NCI-H2081 (cell line): ENCODE measurements at regions not wholly inside any gene's neighbourhood (a gene's known extent, or its start where the extent isn't known, plus 50 kb on each side); places are given as distances from the start of the nearest gene placed in this dataset.

Experiments
- DNase-seq, 2 experiments: peaks; one replicate each; lab custom pipeline; 2025; lab: John Stamatoyannopoulos, UW

DNA sequence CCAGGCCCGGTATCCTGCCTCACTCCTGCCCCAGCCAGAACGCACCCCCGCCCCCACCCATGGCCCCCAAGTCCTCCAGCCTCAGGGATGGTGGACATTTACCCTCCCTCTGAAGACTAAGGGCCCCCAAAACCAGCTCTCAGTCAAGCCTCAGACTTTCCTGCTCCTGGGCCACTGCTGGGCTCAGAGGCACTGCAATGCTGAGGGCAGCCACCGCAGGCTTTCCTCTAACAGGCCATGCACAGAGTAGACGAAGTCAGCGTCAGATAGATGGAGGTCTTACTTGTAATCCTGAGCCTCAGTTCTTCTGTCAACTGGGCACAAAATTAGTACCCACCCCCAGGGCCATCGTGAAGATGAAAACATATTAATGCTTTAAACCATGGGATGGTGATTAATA, 92.6 kb downstream of the TTC32 start:
- no peak for DNase-seq

- no peak for DNase-seq
Measured at GRCh38 chr2:19807866-19808265, 93.9 kb downstream of the TTC32 start.

GRCh38 chr2:19807346-19807745, 94.4 kb downstream of the TTC32 start:
- no peak for DNase-seq

GRCh38 chr2:19806591-19806990, 95.2 kb downstream of the TTC32 start:
- no peak for DNase-seq

DNA sequence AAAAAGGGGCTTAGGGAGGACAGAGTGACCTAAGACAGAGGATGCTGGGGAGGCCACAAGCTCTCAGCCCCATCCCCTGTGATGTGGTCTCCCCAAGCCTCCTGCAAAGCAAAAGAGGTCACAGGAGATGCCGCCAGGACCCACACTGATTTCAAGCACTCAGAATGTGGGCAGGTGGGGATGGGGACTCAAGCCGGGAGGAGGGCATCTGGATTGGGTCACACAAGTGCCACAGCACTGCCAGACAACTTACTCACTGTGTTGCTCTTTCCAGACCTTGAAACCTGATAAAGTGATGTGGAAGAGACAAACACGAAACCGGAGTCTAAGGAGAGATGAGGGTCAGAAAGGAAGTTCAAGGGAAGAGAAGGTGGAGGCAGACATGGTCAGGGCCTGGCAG, 95.7 kb downstream of the TTC32 start:
- DNase-seq, result no peak

- DNase-seq, result no peak
Measured at GRCh38 chr2:19805266-19805665, 96.5 kb downstream of the TTC32 start.

DNA sequence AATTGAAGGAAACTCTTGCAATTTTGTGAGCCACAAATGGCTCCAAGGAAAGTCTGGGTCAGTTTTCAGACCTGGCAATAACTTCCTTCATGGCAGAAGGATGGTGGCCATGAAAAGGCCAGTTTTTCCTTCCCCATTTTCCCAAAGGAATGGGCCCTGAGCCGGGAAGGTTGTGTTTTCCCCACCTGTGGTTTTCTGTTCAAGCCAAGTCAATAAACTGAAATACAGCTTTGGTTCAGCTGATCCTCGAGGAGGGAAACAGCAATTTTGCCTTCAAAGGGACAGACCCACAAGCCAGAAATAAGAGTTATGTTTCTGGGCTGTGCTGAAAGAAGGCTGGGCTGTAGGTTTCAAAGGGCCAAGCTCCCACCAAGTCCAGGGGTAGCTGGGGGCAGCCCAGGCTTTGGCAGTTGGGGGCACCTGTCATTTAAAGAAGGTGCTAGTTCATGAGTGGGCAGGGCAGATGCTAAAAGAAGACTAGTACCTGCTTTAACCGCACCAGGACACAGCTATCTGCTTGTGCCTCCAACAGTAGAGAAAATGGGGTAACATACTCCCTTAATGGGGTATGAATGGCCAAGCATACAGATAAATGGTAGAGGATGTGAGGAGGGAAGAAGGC, 97.0 kb downstream of the TTC32 start:
- DNase-seq, result no peak

DNA sequence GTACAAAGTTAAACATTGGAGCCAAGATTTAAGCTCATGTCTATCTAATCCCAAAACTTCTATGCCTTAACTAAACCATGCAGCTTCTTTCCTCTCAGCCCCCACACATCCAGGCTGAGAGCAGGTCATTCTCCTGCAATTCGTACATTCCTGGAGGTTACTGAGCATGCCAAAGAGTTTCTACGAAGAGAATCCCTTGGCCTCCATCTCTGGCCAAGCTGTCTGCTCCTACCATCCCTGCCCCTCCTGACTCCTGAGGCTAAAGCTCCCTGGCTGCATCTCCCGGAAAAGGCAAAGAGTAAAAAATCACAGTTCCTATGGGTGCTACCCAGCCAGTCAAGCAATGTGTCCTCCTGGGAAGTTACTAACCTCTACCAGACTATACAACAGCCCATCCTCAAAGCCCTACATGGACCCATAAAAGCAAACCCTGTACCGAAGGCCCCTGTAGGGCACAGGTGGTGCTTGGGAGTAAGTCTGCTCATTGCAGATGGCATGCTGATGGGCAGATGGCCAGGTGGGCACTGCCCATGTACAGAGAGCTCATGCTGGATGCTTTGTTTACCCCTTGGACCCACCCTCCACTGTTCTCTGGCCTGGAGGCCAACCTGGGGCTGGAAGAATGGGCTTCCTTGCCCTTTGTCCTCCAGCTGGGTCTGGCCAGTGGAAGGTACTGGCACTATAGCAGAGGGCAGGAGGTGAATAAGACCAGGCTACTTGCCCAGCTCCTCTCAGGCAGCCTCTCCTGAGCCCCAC, 99.5 kb downstream of the TTC32 start:
- DNase-seq, result no peak

DNA sequence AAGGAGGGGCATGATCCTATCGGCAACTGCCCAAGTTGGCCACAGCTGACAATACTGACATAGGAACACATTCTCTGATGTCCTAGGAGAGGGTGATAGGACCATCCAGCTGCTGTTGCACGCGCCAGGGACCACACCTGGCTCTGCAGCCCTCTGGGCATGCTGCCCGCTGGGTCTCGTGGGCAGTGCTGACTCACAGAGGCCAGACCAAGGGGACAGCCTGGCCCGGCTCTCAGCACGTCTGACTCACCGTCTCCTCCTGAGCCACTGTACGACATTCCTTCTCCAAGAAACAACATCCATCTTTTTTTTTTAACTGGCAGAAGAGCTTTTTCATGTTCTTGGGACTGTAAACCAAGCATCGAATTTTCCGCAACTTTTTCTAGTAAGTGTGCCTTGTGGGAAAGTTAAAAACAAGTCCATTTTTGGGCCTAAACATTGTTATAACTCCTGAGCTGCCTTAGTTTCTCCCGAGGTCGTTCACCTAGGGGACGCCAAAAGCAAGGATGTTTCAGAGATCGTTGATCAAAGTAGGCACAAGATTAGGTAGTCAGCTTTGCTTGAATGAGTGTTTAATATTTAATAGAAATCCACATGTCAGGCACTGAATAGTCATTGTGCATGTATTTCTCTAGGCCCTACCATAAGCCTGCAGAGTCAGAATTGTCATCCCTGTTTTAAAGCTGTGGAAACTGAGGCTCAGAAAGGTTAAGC, 100.3 kb downstream of the TTC32 start:
- no peak for DNase-seq

GRCh38 chr2:19800796-19801195, 101.0 kb downstream of the TTC32 start:
- DNase-seq, result no peak

GRCh38 chr2:19799881-19800780, 101.7 kb downstream of the TTC32 start:
- no peak for DNase-seq

GRCh38 chr2:19797871-19798270, 103.9 kb downstream of the TTC32 start:
- DNase-seq, result no peak

GRCh38 chr2:19797243-19797810, 104.5 kb downstream of the TTC32 start:
- no peak for DNase-seq

DNA sequence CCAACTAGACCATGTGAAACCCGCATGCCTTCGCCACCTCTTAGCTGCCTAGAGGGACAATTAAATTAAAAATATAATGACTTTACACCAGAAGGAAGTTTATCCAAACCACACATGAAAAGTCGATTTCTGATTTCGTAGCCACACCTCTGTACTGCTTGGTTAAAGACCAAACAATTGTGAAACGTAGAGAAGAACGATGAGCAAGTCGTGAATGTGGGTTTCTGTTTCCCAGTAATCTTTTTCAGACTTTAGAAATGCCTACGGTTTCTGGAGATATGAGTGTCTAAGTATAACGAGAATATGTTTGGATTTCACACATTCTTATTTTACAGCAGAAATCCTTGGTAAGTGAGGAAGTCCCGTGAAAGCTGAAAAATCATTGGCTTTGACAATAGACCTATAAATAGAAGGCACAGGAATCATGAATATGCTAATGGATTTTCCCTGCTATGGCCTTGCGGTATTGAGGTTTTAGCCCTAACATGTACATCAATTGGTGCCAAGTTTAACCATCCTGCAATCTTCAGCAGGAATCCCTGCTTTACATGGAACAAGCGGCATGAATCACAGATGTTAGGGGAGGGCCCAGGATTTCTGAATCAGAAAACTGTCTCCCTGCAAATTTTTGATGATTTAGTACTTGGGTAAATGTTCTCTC, 105.6 kb downstream of the TTC32 start:
- no peak for DNase-seq

DNA sequence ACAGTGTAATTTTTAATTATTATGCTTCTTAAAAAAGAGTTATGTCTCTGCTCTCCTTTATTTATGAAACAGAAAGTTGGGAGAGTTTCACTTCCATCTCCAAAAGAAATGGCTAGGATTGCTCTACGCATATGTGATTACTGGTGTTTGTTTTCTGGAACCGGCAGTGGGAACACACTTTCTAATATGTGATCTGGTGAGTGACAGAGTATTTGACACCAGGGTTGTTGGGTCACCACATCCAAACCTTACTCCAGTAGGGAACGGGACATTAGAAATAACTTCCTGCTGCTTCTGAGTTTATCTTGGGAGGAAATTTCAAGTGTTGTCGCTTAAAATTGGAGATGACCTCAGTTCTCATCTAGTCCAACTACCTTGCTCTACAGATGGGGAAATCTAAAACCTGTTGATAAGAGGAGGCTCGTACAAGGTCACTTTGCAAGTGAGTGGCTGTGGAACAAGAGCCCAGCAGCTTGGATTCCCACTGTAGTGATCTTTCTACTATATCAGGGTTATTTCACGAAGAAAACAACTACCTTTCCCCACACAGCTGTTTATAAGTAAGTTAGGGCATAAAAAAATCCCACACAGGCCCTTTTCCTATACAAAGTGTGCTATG, 108.5 kb downstream of the TTC32 start:
- DNase-seq, result no peak

DNA sequence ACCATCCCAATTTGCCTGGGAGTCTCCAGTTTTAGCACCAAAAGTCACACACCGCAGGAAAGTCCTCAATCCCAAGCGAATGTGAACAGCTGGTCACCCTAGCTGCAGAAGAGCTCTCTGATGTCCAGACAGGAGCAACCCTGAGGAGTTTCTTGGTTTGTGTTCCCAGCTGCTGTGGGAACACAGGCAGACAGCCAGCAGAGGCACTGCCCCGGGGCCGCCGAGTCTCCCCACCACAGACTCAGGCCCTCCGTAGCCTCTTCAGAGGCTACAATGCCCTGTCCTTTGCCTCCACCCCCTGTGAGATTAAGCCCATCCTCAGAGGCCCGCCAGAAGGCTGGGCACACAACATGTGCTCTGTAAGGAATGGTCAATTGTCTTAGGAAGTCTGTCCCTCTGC, 111.5 kb downstream of the TTC32 start:
- DNase-seq, result no peak

DNA sequence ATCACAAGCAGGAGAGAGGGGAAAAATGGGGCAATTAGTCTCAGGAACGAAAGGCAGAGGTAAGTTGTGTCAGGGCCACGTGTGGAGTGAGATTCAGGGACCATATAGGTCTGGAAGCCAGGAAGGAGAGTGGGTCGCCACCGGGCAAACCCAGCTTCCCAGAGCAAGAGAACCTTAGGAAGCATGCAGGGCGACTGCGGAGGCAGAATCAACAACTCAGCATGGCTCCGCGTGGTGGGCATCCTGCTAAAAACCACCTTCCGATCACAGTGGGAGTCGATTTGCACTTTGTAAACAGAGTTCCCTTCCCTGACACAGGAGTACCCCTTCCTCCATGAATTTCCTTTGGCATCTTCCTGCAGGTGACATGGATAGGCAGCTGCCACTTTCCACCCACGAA, 114.6 kb downstream of the TTC32 start:
- no peak for DNase-seq

DNA sequence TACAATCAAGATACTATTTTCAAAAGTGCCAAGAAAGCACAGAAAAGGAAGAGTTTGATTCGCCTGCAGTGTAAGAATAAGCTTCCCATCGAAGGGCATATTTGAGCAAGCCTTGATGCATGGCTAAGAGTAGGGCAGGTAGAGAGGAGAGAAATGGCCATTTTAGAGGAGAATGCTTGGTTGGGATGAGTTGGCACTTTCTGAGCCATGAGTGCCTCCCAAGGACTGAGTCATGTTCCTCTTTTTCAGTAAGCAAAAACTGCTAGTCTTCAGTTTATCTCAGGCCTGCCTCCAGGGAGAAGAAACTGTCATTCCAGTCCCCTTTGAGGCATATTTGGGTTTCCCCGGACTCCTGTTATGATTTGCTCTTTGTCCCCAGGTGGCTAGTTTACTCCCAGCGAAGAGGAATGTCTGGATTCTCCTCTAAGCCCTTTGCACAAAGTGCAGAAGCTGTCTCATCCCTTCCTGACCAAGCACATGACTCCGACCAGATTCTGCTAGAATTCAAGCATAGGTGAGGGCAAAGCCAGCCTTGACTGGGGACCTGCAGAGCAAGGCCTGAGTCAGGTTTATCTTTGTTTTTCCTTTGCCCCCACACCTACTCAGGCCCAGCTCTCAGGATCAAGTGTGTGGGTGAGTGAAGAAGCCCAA, 115.2 kb downstream of the TTC32 start:
- DNase-seq, result no peak

GRCh38 chr2:19785867-19786266, 115.9 kb downstream of the TTC32 start:
- DNase-seq, result no peak

- no peak for DNase-seq
Measured at GRCh38 chr2:19785447-19785846, 116.3 kb downstream of the TTC32 start.
